ENCODE measurements at regions not wholly inside any gene's neighbourhood (a gene's known extent, or its start where the extent isn't known, plus 50 kb on each side); places are given as distances from the start of the nearest gene placed in this dataset.

- Histone ChIP-seq H3K4me1 (ENCODE audit: control insufficient read depth in 2 of 3, insufficient read depth in 2 of 3, low read depth in 1 of 3, low read length in 3 of 3) (no peaks in the 10 kb centered on the region), H3K9me3 (ENCODE audit: control insufficient read depth in 2 of 3, insufficient read depth in 1 of 3, low read length in 3 of 3) (no peaks in the 10 kb centered on the region), H3K9ac (ENCODE audit: low read length in 3 of 3) (no peak overlapping the region), H3K27ac (ENCODE audit: low read depth in 2 of 2, low read length in 2 of 2) (no peak overlapping the region), H3K36me3 (ENCODE audit: control insufficient read depth in 2 of 3, insufficient read depth in 3 of 3, low read length in 3 of 3) (no peaks in the 10 kb centered on the region), H3K4me3 (ENCODE audit: low read length in 3 of 3) (no peak overlapping the region), H3K27me3 (ENCODE audit: control insufficient read depth, insufficient read depth, low read length) (no peaks in the 10 kb centered on the region)
- FAIRE-seq (no peak), DNase-seq (no peak)
- intact Hi-C loops (cut with DNase I) = no loop called here
- no peak for TF ChIP-seq CTCF (IDR thresholded peaks at IDR 0.05; ENCODE audit: borderline replicate concordance, extremely low read depth, insufficient read depth)
Observed at GRCh38 chr4:74588350-74588749, 143.4 kb downstream of the AREG start.

- Histone ChIP-seq H3K27ac (ENCODE audit: low read depth in 2 of 2, low read length in 2 of 2) (no peak overlapping the region), H3K9ac (ENCODE audit: low read length in 3 of 3) (no peak overlapping the region), H3K4me1 (ENCODE audit: control insufficient read depth in 2 of 3, insufficient read depth in 2 of 3, low read depth in 1 of 3, low read length in 3 of 3) (no peaks in the 10 kb centered on the region), H3K9me3 (ENCODE audit: control insufficient read depth in 2 of 3, insufficient read depth in 1 of 3, low read length in 3 of 3) (no peaks in the 10 kb centered on the region), H3K36me3 (ENCODE audit: control insufficient read depth in 2 of 3, insufficient read depth in 3 of 3, low read length in 3 of 3) (no peaks in the 10 kb centered on the region), H3K27me3 (ENCODE audit: control insufficient read depth, insufficient read depth, low read length) (no peaks in the 10 kb centered on the region), H3K4me3 (ENCODE audit: low read length in 3 of 3) (no peak overlapping the region)
- no peak for FAIRE-seq
- intact Hi-C loops (cut with DNase I) = no loop called here
- DNase-seq = no peak
- TF ChIP-seq CTCF (IDR thresholded peaks at IDR 0.05; ENCODE audit: borderline replicate concordance, extremely low read depth, insufficient read depth) = no peak
Observed at GRCh38 chr4:74590476-74590875, 145.5 kb downstream of the AREG start.

- Histone ChIP-seq H3K9me3 (ENCODE audit: control insufficient read depth in 2 of 3, insufficient read depth in 1 of 3, low read length in 3 of 3) (peaks cover 0 to 3% (median 0%) of the 10 kb centered on the region in 3 donors), H3K9ac (ENCODE audit: low read length in 3 of 3) (no peak overlapping the region), H3K4me3 (ENCODE audit: low read length in 3 of 3) (no peak overlapping the region), H3K27me3 (ENCODE audit: control insufficient read depth, insufficient read depth, low read length) (no peaks in the 10 kb centered on the region), H3K27ac (ENCODE audit: low read depth in 2 of 2, low read length in 2 of 2) (no peak overlapping the region), H3K4me1 (ENCODE audit: control insufficient read depth in 2 of 3, insufficient read depth in 2 of 3, low read depth in 1 of 3, low read length in 3 of 3) (no peaks in the 10 kb centered on the region), H3K36me3 (ENCODE audit: control insufficient read depth in 2 of 3, insufficient read depth in 3 of 3, low read length in 3 of 3) (no peaks in the 10 kb centered on the region)
- DNase-seq = no peak
- intact Hi-C loops (cut with DNase I) = no loop called here
- FAIRE-seq = no peak
- no peak for TF ChIP-seq CTCF (IDR thresholded peaks at IDR 0.05; ENCODE audit: borderline replicate concordance, extremely low read depth, insufficient read depth)
Observed at GRCh38 chr4:74598611-74599325, 153.8 kb downstream of the AREG start.

- no peak for FAIRE-seq
- H3K36me3 ChIP-seq (ENCODE audit: control insufficient read depth in 2 of 3, insufficient read depth in 3 of 3, low read length in 3 of 3) = no peaks in the 10 kb centered on the region
- no peak overlapping the region for H3K27ac ChIP-seq (ENCODE audit: low read depth in 2 of 2, low read length in 2 of 2)
Observed at GRCh38 chr4:74603186-74603585, 158.2 kb downstream of the AREG start.

More at GRCh38 chr4:74603186-74603585, 158.2 kb downstream of the AREG start:
- Histone ChIP-seq H3K27me3 (ENCODE audit: control insufficient read depth, insufficient read depth, low read length) (no peaks in the 10 kb centered on the region), H3K9ac (ENCODE audit: low read length in 3 of 3) (no peak overlapping the region), H3K9me3 (ENCODE audit: control insufficient read depth in 2 of 3, insufficient read depth in 1 of 3, low read length in 3 of 3) (peaks cover 0 to 3% (median 0%) of the 10 kb centered on the region in 3 donors), H3K4me3 (ENCODE audit: low read length in 3 of 3) (no peak overlapping the region), H3K4me1 (ENCODE audit: control insufficient read depth in 2 of 3, insufficient read depth in 2 of 3, low read depth in 1 of 3, low read length in 3 of 3) (no peaks in the 10 kb centered on the region)
- intact Hi-C loops (cut with DNase I) = no loop called here
- TF ChIP-seq CTCF (IDR thresholded peaks at IDR 0.05; ENCODE audit: borderline replicate concordance, extremely low read depth, insufficient read depth) = no peak
- DNase-seq = no peak
